GM23338 (cell line): ENCODE measurements at regions not wholly inside any gene's neighbourhood (a gene's known extent, or its start where the extent isn't known, plus 50 kb on each side); places are given as distances from the start of the nearest gene placed in this dataset.

Source experiments
- ATAC-seq: fragments of 200-7000 bp; cut with Tn5 transposase; 3 replicates; pipeline ENCODE4 v1.9.1; 2020
- DNase-seq: peaks from one replicate; pipeline ENCODE4 v3.0.0-alpha.2; 2015; ENCODE audit warnings: low spot score
- H2AFZ ChIP-seq: fragments of 200-600 bp; sonication (generic); 2 replicates; pipeline ENCODE4 v1.8.0; 2016; ENCODE audit warnings: antibody characterized with exemption, mild to moderate bottlenecking, moderate library complexity
- H3F3A ChIP-seq: fragments of 200-600 bp; sonication (generic); replicated peaks from 2 replicates; pipeline ENCODE4 v1.8.0; 2017; ENCODE audit warnings: antibody characterized with exemption, mixed run types, low read depth
- H3K27ac ChIP-seq: fragments of 200-600 bp; sonication (generic); 2 replicates; pipeline ENCODE4 v1.6.1; 2016; ENCODE audit warnings: low read depth
- H3K27me3 ChIP-seq: fragments of 200-600 bp; sonication (generic); 2 replicates; pipeline ENCODE4 v1.8.0; 2016; ENCODE audit warnings: mild to moderate bottlenecking, mixed run types, moderate library complexity; ENCODE audit not compliant: insufficient read depth
- H3K36me3 ChIP-seq: fragments of 200-600 bp; sonication (generic); 2 replicates; pipeline ENCODE4 v1.8.0; 2016; ENCODE audit warnings: mild to moderate bottlenecking; ENCODE audit not compliant: insufficient read depth
- H3K4me1 ChIP-seq: fragments of 200-600 bp; sonication (generic); 2 replicates; pipeline ENCODE4 v1.8.0; 2016; ENCODE audit warnings: mild to moderate bottlenecking, moderate library complexity; ENCODE audit not compliant: insufficient read depth
- H3K4me2 ChIP-seq: fragments of 200-600 bp; sonication (generic); 2 replicates; pipeline ENCODE4 v1.7.1; 2017; ENCODE audit warnings: mixed run types
- H3K4me3 ChIP-seq: fragments of 200-600 bp; sonication (generic); 2 replicates; pipeline ENCODE4 v1.6.1; 2016; ENCODE audit warnings: mixed run types
- H3K79me2 ChIP-seq: fragments of 200-600 bp; sonication (generic); replicated peaks from 2 replicates; pipeline ENCODE4 v1.8.0; 2017; ENCODE audit warnings: mild to moderate bottlenecking; ENCODE audit not compliant: insufficient read depth
- H3K9me2 ChIP-seq: fragments of 200-600 bp; sonication (generic); 2 replicates; pipeline ENCODE4 v1.8.0; 2017; ENCODE audit not compliant: insufficient read depth
- H4K20me1 ChIP-seq: fragments of 200-600 bp; sonication (generic); replicated peaks from 2 replicates; pipeline ENCODE4 v1.8.0; 2017; ENCODE audit warnings: mild to moderate bottlenecking; ENCODE audit not compliant: insufficient read depth
- H3K27ac Mint-ChIP-seq: 2 replicates; pipeline ENCODE4 v1.8.0; 2020; ENCODE audit warnings: inconsistent platforms, mild to moderate bottlenecking, moderate library complexity, mixed read lengths
- H3K27me3 Mint-ChIP-seq: 3 replicates; pipeline ENCODE4 v1.8.0; 2022; ENCODE audit warnings: low read depth, mild to moderate bottlenecking, moderate library complexity, mixed read lengths, inconsistent platforms; ENCODE audit not compliant: insufficient read depth, poor library complexity
- H3K36me3 Mint-ChIP-seq: 3 replicates; pipeline ENCODE4 v1.8.0; 2021; ENCODE audit warnings: low read depth, mild to moderate bottlenecking, inconsistent platforms, moderate library complexity, mixed read lengths
- H3K4me1 Mint-ChIP-seq: 3 replicates; pipeline ENCODE4 v1.8.0; 2020; ENCODE audit warnings: mild to moderate bottlenecking, inconsistent platforms, mixed read lengths
- H3K4me3 Mint-ChIP-seq: 3 replicates; pipeline ENCODE4 v1.8.0; 2021; ENCODE audit warnings: moderate library complexity, mild to moderate bottlenecking, inconsistent platforms, mixed read lengths
- H3K9me3 Mint-ChIP-seq: 3 replicates; pipeline ENCODE4 v1.8.0; 2020; ENCODE audit warnings: moderate library complexity, mild to moderate bottlenecking, inconsistent platforms, mixed read lengths
- CREB1 ChIP-seq: fragments of 250-450 bp; sonication (Bioruptor Pico); IDR thresholded peaks from 2 replicates; pipeline ENCODE4 v1.5.0; 2020; ENCODE audit warnings: low read depth, mild to moderate bottlenecking, moderate library complexity
- STAT1 ChIP-seq: IDR thresholded peaks from one replicate; pipeline ENCODE4 v1.6.1; 2016; ENCODE audit warnings: antibody characterized with exemption; ENCODE audit not compliant: unreplicated experiment
- ZNF114 ChIP-seq: fragments of 250-450 bp; sonication (Bioruptor Pico); IDR thresholded peaks from 2 replicates; pipeline ENCODE4 v1.5.0; 2020; ENCODE audit warnings: mild to moderate bottlenecking, moderate library complexity
- ZNF331 ChIP-seq: fragments of 250-450 bp; sonication (Bioruptor Pico); IDR thresholded peaks from 2 replicates; pipeline ENCODE4 v1.5.0; 2020; ENCODE audit warnings: low read depth, mild to moderate bottlenecking, moderate library complexity
- TF ChIP-seq, protein P1 (sequence below): fragments of 250-450 bp; sonication (Bioruptor Pico); IDR thresholded peaks from 2 replicates; pipeline ENCODE4 v1.5.0; 2020; ENCODE audit warnings: mild to moderate bottlenecking, moderate library complexity
- TF ChIP-seq, protein P2 (sequence below): IDR thresholded peaks from 2 replicates; pipeline ENCODE4 v1.6.1; 2016; ENCODE audit warnings: antibody characterized with exemption
- TF ChIP-seq, protein P3 (sequence below), 2 experiments: fragments of 200-600 bp in 1 of 2; sonication (generic) in 1 of 2; conservative IDR thresholded peaks; 2 replicates each; pipeline versions ENCODE4 v1.5.1 to v1.6.1; 2016 to 2017; ENCODE audit warnings: antibody characterized with exemption in 2 of 2, low read depth in 2 of 2, mild to moderate bottlenecking in 2 of 2, moderate library complexity in 1 of 2

DNA sequence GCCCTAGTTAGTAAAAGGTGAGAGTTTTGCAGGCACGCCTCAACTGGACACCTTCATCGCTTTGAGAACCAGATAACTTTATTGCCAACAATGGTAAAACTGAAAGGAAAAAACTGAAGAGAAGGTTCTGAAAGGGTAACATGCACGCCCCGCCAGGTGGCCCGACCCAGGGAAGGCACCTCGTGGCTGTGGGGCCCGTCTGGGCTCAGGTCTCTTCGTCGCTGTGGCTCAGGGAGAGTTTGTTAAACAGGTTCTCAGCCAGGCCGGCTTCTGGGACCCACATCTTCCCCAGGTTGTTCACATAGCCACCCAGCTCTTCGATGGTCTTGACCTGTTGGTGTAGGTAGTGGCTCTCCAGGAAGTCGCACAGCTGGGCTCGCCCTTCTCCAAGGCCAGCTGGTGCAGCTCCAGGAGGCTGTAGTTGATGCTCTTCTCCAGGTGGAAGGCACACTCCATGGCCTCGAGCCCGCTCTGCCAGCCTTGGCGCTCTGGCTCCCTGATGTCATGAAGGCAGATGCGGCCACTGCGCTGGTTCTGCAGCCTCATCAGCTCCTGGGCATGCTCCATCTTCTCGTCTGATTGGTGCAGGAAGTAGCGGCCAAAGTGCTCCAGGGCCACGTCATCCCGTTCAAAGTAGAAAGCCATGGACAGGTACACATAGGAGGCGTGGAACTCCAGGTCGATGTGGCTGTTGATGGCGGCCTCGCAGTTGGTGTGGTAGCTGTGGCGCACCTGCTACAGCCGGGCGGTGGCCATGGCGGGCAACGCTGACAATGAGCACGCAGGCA is 69.7 kb downstream of the FAM47C start:
- no peaks in the 10 kb centered on the region for H4K20me1 ChIP-seq
- Mint-ChIP-seq H3K27me3 (no peaks in the 10 kb centered on the region), H3K9me3 (no peaks in the 10 kb centered on the region), H3K4me1 (no peaks in the 10 kb centered on the region), H3K4me3 (no peak overlapping the region), H3K36me3 (no peaks in the 10 kb centered on the region), H3K27ac (no peak overlapping the region)
- no peak overlapping the region for H3K4me2 ChIP-seq
- no peak overlapping the region for H2AFZ ChIP-seq
- no peak overlapping the region for H3K4me3 ChIP-seq
- H3K9me2 ChIP-seq: no peaks in the 10 kb centered on the region
- no peaks in the 10 kb centered on the region for H3K79me2 ChIP-seq
- no peaks in the 10 kb centered on the region for H3K27me3 ChIP-seq
- H3F3A ChIP-seq: no peaks in the 10 kb centered on the region
- H3K36me3 ChIP-seq: no peaks in the 10 kb centered on the region
- H3K4me1 ChIP-seq: no peaks in the 10 kb centered on the region
- no peak for ATAC-seq
- no peak overlapping the region for H3K27ac ChIP-seq
- no peak for DNase-seq
- TF ChIP-seq CREB1 (CRISPR knock-in tag): no peak
- TF ChIP-seq, protein P1, sequence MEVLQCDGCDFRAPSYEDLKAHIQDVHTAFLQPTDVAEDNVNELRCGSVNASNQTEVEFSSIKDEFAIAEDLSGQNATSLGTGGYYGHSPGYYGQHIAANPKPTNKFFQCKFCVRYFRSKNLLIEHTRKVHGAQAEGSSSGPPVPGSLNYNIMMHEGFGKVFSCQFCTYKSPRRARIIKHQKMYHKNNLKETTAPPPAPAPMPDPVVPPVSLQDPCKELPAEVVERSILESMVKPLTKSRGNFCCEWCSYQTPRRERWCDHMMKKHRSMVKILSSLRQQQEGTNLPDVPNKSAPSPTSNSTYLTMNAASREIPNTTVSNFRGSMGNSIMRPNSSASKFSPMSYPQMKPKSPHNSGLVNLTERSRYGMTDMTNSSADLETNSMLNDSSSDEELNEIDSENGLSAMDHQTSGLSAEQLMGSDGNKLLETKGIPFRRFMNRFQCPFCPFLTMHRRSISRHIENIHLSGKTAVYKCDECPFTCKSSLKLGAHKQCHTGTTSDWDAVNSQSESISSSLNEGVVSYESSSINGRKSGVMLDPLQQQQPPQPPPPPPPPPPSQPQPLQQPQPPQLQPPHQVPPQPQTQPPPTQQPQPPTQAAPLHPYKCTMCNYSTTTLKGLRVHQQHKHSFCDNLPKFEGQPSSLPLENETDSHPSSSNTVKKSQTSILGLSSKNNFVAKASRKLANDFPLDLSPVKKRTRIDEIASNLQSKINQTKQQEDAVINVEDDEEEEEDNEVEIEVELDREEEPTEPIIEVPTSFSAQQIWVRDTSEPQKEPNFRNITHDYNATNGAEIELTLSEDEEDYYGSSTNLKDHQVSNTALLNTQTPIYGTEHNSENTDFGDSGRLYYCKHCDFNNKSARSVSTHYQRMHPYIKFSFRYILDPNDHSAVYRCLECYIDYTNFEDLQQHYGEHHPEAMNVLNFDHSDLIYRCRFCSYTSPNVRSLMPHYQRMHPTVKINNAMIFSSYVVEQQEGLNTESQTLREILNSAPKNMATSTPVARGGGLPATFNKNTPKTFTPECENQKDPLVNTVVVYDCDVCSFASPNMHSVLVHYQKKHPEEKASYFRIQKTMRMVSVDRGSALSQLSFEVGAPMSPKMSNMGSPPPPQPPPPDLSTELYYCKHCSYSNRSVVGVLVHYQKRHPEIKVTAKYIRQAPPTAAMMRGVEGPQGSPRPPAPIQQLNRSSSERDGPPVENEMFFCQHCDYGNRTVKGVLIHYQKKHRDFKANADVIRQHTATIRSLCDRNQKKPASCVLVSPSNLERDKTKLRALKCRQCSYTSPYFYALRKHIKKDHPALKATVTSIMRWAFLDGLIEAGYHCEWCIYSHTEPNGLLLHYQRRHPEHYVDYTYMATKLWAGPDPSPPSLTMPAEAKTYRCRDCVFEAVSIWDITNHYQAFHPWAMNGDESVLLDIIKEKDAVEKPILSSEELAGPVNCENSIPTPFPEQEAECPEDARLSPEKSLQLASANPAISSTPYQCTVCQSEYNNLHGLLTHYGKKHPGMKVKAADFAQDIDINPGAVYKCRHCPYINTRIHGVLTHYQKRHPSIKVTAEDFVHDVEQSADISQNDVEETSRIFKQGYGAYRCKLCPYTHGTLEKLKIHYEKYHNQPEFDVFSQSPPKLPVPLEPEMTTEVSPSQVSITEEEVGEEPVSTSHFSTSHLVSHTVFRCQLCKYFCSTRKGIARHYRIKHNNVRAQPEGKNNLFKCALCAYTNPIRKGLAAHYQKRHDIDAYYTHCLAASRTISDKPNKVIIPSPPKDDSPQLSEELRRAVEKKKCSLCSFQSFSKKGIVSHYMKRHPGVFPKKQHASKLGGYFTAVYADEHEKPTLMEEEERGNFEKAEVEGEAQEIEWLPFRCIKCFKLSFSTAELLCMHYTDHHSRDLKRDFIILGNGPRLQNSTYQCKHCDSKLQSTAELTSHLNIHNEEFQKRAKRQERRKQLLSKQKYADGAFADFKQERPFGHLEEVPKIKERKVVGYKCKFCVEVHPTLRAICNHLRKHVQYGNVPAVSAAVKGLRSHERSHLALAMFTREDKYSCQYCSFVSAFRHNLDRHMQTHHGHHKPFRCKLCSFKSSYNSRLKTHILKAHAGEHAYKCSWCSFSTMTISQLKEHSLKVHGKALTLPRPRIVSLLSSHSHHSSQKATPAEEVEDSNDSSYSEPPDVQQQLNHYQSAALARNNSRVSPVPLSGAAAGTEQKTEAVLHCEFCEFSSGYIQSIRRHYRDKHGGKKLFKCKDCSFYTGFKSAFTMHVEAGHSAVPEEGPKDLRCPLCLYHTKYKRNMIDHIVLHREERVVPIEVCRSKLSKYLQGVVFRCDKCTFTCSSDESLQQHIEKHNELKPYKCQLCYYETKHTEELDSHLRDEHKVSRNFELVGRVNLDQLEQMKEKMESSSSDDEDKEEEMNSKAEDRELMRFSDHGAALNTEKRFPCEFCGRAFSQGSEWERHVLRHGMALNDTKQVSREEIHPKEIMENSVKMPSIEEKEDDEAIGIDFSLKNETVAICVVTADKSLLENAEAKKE (CRISPR knock-in tag): no peak
- TF ChIP-seq ZNF331: no peak
- TF ChIP-seq ZNF114: no peak

DNA sequence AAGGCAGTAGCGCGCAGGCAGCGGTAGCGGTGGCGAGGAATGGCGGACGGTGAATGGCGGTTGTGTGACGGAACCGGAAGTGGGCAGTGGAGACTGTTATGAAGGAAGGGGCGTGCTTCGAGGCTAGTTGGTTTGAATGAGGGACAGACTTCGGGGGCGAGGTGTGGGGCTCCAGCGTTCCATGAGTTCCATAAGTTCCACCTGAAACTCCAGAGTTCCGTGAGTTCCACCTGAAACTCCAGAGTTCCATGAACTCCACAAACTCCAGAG is 70.2 kb downstream of the FAM47C start:
- no peak overlapping the region for H2AFZ ChIP-seq
- no peak for ATAC-seq
- no peak overlapping the region for H3K27ac Mint-ChIP-seq
- no peak for TF ChIP-seq STAT1
- TF ChIP-seq, protein P2, sequence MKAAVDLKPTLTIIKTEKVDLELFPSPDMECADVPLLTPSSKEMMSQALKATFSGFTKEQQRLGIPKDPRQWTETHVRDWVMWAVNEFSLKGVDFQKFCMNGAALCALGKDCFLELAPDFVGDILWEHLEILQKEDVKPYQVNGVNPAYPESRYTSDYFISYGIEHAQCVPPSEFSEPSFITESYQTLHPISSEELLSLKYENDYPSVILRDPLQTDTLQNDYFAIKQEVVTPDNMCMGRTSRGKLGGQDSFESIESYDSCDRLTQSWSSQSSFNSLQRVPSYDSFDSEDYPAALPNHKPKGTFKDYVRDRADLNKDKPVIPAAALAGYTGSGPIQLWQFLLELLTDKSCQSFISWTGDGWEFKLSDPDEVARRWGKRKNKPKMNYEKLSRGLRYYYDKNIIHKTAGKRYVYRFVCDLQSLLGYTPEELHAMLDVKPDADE: no peak
- TF ChIP-seq, protein P3, sequence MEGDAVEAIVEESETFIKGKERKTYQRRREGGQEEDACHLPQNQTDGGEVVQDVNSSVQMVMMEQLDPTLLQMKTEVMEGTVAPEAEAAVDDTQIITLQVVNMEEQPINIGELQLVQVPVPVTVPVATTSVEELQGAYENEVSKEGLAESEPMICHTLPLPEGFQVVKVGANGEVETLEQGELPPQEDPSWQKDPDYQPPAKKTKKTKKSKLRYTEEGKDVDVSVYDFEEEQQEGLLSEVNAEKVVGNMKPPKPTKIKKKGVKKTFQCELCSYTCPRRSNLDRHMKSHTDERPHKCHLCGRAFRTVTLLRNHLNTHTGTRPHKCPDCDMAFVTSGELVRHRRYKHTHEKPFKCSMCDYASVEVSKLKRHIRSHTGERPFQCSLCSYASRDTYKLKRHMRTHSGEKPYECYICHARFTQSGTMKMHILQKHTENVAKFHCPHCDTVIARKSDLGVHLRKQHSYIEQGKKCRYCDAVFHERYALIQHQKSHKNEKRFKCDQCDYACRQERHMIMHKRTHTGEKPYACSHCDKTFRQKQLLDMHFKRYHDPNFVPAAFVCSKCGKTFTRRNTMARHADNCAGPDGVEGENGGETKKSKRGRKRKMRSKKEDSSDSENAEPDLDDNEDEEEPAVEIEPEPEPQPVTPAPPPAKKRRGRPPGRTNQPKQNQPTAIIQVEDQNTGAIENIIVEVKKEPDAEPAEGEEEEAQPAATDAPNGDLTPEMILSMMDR (conservative IDR thresholded peaks at IDR 0.05; ENCODE audit: low read depth in 2 of 2): no peak
- no peak for TF ChIP-seq ZNF331
- TF ChIP-seq ZNF114: no peak

More for the DNA sequence above, 70.2 kb downstream of the FAM47C start:
- H3K9me2 ChIP-seq: no peaks in the 10 kb centered on the region
- H3K4me3 Mint-ChIP-seq: no peak overlapping the region
- no peaks in the 10 kb centered on the region for H3K4me1 ChIP-seq
- H3K9me3 Mint-ChIP-seq: no peaks in the 10 kb centered on the region
- no peaks in the 10 kb centered on the region for H3K27me3 ChIP-seq
- no peaks in the 10 kb centered on the region for H3K27me3 Mint-ChIP-seq
- H3K36me3 ChIP-seq: no peaks in the 10 kb centered on the region
- H3K4me1 Mint-ChIP-seq: no peaks in the 10 kb centered on the region
- no peaks in the 10 kb centered on the region for H3K79me2 ChIP-seq
- H3F3A ChIP-seq: no peaks in the 10 kb centered on the region
- no peak for DNase-seq
- H3K36me3 Mint-ChIP-seq: no peaks in the 10 kb centered on the region
- no peak overlapping the region for H3K4me2 ChIP-seq
- H3K27ac ChIP-seq: no peak overlapping the region
- H4K20me1 ChIP-seq: no peaks in the 10 kb centered on the region
- no peak overlapping the region for H3K4me3 ChIP-seq
